HEK293 (cell line): ENCODE measurements at regions not wholly inside any gene's neighbourhood (a gene's known extent, or its start where the extent isn't known, plus 50 kb on each side); places are given as distances from the start of the nearest gene placed in this dataset.

Experiments used
- KLF1 ChIP-seq: fragments of 450-650 bp; formaldehyde crosslinking; IDR thresholded peaks from 2 replicates; pipeline ENCODE4 v1.5.1; 2016; ENCODE audit warnings: missing biosample characterization, missing genetic modification characterization
- KLF16 ChIP-seq: fragments of 450-650 bp; formaldehyde crosslinking; IDR thresholded peaks from 2 replicates; pipeline ENCODE4 v1.5.1; 2017; ENCODE audit warnings: missing biosample characterization, missing genetic modification characterization
- PRDM1 ChIP-seq: fragments of 450-650 bp; formaldehyde crosslinking; IDR thresholded peaks from 2 replicates; pipeline ENCODE4; 2016; ENCODE audit warnings: missing biosample characterization, missing genetic modification characterization
- SALL2 ChIP-seq: fragments of 450-650 bp; formaldehyde crosslinking; IDR thresholded peaks from 2 replicates; pipeline ENCODE4 v1.5.0; 2017; ENCODE audit warnings: missing biosample characterization, mild to moderate bottlenecking, missing genetic modification characterization, borderline replicate concordance
- TRIM28 ChIP-seq: IDR thresholded peaks from 2 replicates; pipeline ENCODE4 v1.6.1; 2011; ENCODE audit warnings: low read length, control low read depth, borderline replicate concordance
- YY1 ChIP-seq: fragments of 450-650 bp; formaldehyde crosslinking; IDR thresholded peaks from 2 replicates; pipeline ENCODE4 v1.5.1; 2018; ENCODE audit warnings: missing biosample characterization, missing genetic modification characterization
- ZBTB1 ChIP-seq: fragments of 450-650 bp; formaldehyde crosslinking; IDR thresholded peaks from 2 replicates; pipeline ENCODE4 v1.5.1; 2016; ENCODE audit warnings: missing biosample characterization, missing genetic modification characterization
- ZBTB20 ChIP-seq: fragments of 450-650 bp; formaldehyde crosslinking; IDR thresholded peaks from 2 replicates; pipeline ENCODE4 v1.5.1; 2016; ENCODE audit warnings: missing biosample characterization, missing genetic modification characterization
- ZBTB48 ChIP-seq: fragments of 450-650 bp; formaldehyde crosslinking; IDR thresholded peaks from 2 replicates; pipeline ENCODE4 v1.5.1; 2016; ENCODE audit warnings: missing biosample characterization, missing genetic modification characterization
- ZNF10 ChIP-seq: fragments of 450-650 bp; formaldehyde crosslinking; IDR thresholded peaks from 2 replicates; pipeline ENCODE4 v1.5.1; 2017; ENCODE audit warnings: missing biosample characterization, missing genetic modification characterization
- ZNF16 ChIP-seq: fragments of 450-650 bp; formaldehyde crosslinking; IDR thresholded peaks from 2 replicates; pipeline ENCODE4 v1.5.1; 2016; ENCODE audit warnings: low read depth, missing biosample characterization, missing genetic modification characterization
- ZNF18 ChIP-seq: fragments of 450-650 bp; formaldehyde crosslinking; IDR thresholded peaks from 2 replicates; pipeline ENCODE4 v1.5.1; 2016; ENCODE audit warnings: missing biosample characterization, missing genetic modification characterization
- ZNF223 ChIP-seq: fragments of 450-650 bp; formaldehyde crosslinking; IDR thresholded peaks from 2 replicates; pipeline ENCODE4 v1.5.1; 2016; ENCODE audit warnings: missing biosample characterization, missing genetic modification characterization
- ZNF239 ChIP-seq: fragments of 450-650 bp; formaldehyde crosslinking; IDR thresholded peaks from 2 replicates; pipeline ENCODE4 v1.5.1; 2016; ENCODE audit warnings: missing biosample characterization, missing genetic modification characterization
- ZNF302 ChIP-seq: fragments of 450-650 bp; formaldehyde crosslinking; IDR thresholded peaks from 2 replicates; pipeline ENCODE4 v1.5.1; 2016; ENCODE audit warnings: missing biosample characterization, missing genetic modification characterization, low read depth
- ZNF416 ChIP-seq: fragments of 450-650 bp; formaldehyde crosslinking; IDR thresholded peaks from 2 replicates; pipeline ENCODE4 v1.5.1; 2016; ENCODE audit warnings: missing biosample characterization, missing genetic modification characterization
- ZNF510 ChIP-seq: fragments of 450-650 bp; formaldehyde crosslinking; IDR thresholded peaks from 2 replicates; pipeline ENCODE4 v1.5.1; 2018; ENCODE audit warnings: mild to moderate bottlenecking, missing genetic modification characterization, missing biosample characterization; ENCODE audit not compliant: insufficient replicate concordance
- ZNF529 ChIP-seq: fragments of 450-650 bp; formaldehyde crosslinking; IDR thresholded peaks from 2 replicates; pipeline ENCODE4 v1.5.1; 2017; ENCODE audit warnings: missing genetic modification characterization, missing biosample characterization; ENCODE audit not compliant: insufficient replicate concordance
- ZNF621 ChIP-seq: fragments of 450-650 bp; formaldehyde crosslinking; IDR thresholded peaks from 2 replicates; pipeline ENCODE4 v1.5.1; 2017; ENCODE audit warnings: missing biosample characterization, missing genetic modification characterization
- ZNF624 ChIP-seq: fragments of 450-650 bp; formaldehyde crosslinking; IDR thresholded peaks from 2 replicates; pipeline ENCODE4 v1.5.1; 2017; ENCODE audit warnings: missing biosample characterization, missing genetic modification characterization
- ZNF645 ChIP-seq: fragments of 450-650 bp; formaldehyde crosslinking; IDR thresholded peaks from 2 replicates; pipeline ENCODE4; 2016; ENCODE audit warnings: missing biosample characterization, missing genetic modification characterization
- ZNF704 ChIP-seq: fragments of 450-650 bp; formaldehyde crosslinking; IDR thresholded peaks from 2 replicates; pipeline ENCODE4 v1.5.1; 2016; ENCODE audit warnings: missing biosample characterization, missing genetic modification characterization
- ZNF777 ChIP-seq: fragments of 450-650 bp; formaldehyde crosslinking; IDR thresholded peaks from 2 replicates; pipeline ENCODE4 v1.5.1; 2017; ENCODE audit warnings: missing biosample characterization, missing genetic modification characterization, borderline replicate concordance
- ZSCAN23 ChIP-seq: fragments of 450-650 bp; formaldehyde crosslinking; IDR thresholded peaks from 2 replicates; pipeline ENCODE4 v1.5.1; 2016; ENCODE audit warnings: missing biosample characterization, missing genetic modification characterization
- ZSCAN4 ChIP-seq: fragments of 450-650 bp; formaldehyde crosslinking; IDR thresholded peaks from 2 replicates; pipeline ENCODE4 v1.5.1; 2017; ENCODE audit warnings: missing biosample characterization, missing genetic modification characterization
- ZXDB ChIP-seq: fragments of 450-650 bp; formaldehyde crosslinking; IDR thresholded peaks from 2 replicates; pipeline ENCODE4 v1.5.1; 2016; ENCODE audit warnings: missing biosample characterization, missing genetic modification characterization
- TF ChIP-seq, protein P1 (sequence below): fragments of 450-650 bp; formaldehyde crosslinking; conservative IDR thresholded peaks from 2 replicates; pipeline ENCODE4 v1.5.1; 2016; ENCODE audit warnings: low read depth, missing biosample characterization, missing genetic modification characterization
- TF ChIP-seq, protein P2 (sequence below): fragments of 450-650 bp; formaldehyde crosslinking; IDR thresholded peaks from 2 replicates; pipeline ENCODE4 v1.5.1; 2016; ENCODE audit warnings: missing biosample characterization, missing genetic modification characterization

- TF ChIP-seq, protein P1, sequence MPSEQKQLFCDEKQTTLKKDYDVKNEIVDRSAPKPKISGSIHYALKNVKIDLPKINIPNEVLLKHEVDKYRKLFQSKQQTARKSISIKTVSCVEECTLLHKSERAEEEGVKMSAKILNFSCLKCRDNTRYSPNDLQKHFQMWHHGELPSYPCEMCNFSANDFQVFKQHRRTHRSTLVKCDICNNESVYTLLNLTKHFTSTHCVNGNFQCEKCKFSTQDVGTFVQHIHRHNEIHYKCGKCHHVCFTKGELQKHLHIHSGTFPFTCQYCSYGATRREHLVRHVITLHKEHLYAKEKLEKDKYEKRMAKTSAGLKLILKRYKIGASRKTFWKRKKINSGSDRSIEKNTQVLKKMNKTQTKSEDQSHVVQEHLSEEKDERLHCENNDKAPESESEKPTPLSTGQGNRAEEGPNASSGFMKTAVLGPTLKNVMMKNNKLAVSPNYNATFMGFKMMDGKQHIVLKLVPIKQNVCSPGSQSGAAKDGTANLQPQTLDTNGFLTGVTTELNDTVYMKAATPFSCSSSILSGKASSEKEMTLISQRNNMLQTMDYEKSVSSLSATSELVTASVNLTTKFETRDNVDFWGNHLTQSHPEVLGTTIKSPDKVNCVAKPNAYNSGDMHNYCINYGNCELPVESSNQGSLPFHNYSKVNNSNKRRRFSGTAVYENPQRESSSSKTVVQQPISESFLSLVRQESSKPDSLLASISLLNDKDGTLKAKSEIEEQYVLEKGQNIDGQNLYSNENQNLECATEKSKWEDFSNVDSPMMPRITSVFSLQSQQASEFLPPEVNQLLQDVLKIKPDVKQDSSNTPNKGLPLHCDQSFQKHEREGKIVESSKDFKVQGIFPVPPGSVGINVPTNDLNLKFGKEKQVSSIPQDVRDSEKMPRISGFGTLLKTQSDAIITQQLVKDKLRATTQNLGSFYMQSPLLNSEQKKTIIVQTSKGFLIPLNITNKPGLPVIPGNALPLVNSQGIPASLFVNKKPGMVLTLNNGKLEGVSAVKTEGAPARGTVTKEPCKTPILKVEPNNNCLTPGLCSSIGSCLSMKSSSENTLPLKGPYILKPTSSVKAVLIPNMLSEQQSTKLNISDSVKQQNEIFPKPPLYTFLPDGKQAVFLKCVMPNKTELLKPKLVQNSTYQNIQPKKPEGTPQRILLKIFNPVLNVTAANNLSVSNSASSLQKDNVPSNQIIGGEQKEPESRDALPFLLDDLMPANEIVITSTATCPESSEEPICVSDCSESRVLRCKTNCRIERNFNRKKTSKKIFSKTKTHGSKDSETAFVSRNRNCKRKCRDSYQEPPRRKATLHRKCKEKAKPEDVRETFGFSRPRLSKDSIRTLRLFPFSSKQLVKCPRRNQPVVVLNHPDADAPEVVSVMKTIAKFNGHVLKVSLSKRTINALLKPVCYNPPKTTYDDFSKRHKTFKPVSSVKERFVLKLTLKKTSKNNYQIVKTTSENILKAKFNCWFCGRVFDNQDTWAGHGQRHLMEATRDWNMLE: no peak
- no peak for TF ChIP-seq KLF1 (tag by site-specific recombination)
- TF ChIP-seq ZNF624 (tag by site-specific recombination): no peak
- TF ChIP-seq ZNF621 (tag by site-specific recombination): no peak
- no peak for TF ChIP-seq ZNF302 (tag by site-specific recombination)
- TF ChIP-seq, protein P2, sequence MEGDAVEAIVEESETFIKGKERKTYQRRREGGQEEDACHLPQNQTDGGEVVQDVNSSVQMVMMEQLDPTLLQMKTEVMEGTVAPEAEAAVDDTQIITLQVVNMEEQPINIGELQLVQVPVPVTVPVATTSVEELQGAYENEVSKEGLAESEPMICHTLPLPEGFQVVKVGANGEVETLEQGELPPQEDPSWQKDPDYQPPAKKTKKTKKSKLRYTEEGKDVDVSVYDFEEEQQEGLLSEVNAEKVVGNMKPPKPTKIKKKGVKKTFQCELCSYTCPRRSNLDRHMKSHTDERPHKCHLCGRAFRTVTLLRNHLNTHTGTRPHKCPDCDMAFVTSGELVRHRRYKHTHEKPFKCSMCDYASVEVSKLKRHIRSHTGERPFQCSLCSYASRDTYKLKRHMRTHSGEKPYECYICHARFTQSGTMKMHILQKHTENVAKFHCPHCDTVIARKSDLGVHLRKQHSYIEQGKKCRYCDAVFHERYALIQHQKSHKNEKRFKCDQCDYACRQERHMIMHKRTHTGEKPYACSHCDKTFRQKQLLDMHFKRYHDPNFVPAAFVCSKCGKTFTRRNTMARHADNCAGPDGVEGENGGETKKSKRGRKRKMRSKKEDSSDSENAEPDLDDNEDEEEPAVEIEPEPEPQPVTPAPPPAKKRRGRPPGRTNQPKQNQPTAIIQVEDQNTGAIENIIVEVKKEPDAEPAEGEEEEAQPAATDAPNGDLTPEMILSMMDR (tag by site-specific recombination): 0 out of 2 replicates have a peak, but pooled peaks have one; percentile 44
- TF ChIP-seq ZNF239: no peak
- TF ChIP-seq PRDM1 (tag by site-specific recombination): peak; percentile 55
- TF ChIP-seq KLF16 (tag by site-specific recombination): no peak
- no peak for TF ChIP-seq ZBTB20 (tag by site-specific recombination)
- TF ChIP-seq SALL2: no peak
- no peak for TF ChIP-seq ZNF704 (tag by site-specific recombination)
- no peak for TF ChIP-seq ZNF18
- no peak for TF ChIP-seq YY1 (tag by site-specific recombination)
- no peak for TF ChIP-seq ZNF223
- TF ChIP-seq ZNF645: no peak
- TF ChIP-seq ZNF10 (tag by site-specific recombination): no peak; the same call in 1 of the 2 replicates
- TF ChIP-seq ZNF510 (tag by site-specific recombination): no peak
- no peak for TF ChIP-seq ZNF529 (tag by site-specific recombination)
- peak; percentile 48; the same call in 1 of the 2 replicates for TF ChIP-seq ZXDB (tag by site-specific recombination)
- no peak for TF ChIP-seq ZSCAN23 (tag by site-specific recombination)
- TF ChIP-seq ZNF16 (tag by site-specific recombination): no peak
- peak; percentile 37; the same call in 1 of the 2 replicates for TF ChIP-seq TRIM28
- no peak for TF ChIP-seq ZNF416 (tag by site-specific recombination)
- 0 out of 2 replicates have a peak, but pooled peaks have one; percentile 39 for TF ChIP-seq ZSCAN4 (tag by site-specific recombination)
- TF ChIP-seq ZBTB1 (tag by site-specific recombination): no peak
- TF ChIP-seq ZBTB48: no peak
- no peak for TF ChIP-seq ZNF777
These were observed 99.2 kb downstream of the CTH start (continued) for GRCh38 chr1:70509996-70510876.
